Thyroid gland (tissue), 4 donors: ENCODE measurements at regions not wholly inside any gene's neighbourhood (a gene's known extent, or its start where the extent isn't known, plus 50 kb on each side); places are given as distances from the start of the nearest gene placed in this dataset.

Source experiments
- POLR2A ChIP-seq, 2 donors: fragments of 450-650 bp; IDR thresholded peaks; one replicate each; pipeline ENCODE4 v1.6.1; 2017; ENCODE audit warnings: antibody characterized with exemption in 2 of 2, mild to moderate bottlenecking in 2 of 2, moderate library complexity in 1 of 2
- TF ChIP-seq, protein P1 (sequence below), 6 experiments: fragments of 200-600 bp in 3 of 6; fragments of 450-650 bp in 3 of 6; sonication (generic) in 3 of 6; IDR thresholded peaks; one replicate each; pipeline ENCODE4 v1.5.1; 2016 to 2019; ENCODE audit warnings: antibody characterized with exemption in 6 of 6, mild to moderate bottlenecking in 2 of 6, inconsistent platforms in 1 of 6, moderate library complexity in 1 of 6

DNA sequence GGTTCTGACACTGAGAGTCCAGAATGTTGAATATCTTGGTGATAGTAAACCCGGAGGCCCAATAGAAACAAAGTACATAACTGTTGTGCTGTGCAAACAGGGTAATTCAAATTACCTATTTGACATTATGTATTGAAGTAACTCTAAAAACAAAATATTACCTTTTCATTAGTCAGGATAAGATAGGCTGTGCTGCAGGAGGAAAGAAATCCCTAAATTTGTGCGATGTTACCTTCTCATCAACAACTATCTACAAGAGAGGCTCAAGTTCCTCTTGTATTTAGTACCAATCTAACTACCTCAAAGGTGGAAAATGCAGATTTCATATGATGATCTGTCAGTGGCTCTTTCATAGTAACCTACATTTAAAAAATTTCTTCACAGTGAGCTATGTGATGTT, 367.2 kb downstream of the ZFHX3 start:
- TF ChIP-seq, protein P1, sequence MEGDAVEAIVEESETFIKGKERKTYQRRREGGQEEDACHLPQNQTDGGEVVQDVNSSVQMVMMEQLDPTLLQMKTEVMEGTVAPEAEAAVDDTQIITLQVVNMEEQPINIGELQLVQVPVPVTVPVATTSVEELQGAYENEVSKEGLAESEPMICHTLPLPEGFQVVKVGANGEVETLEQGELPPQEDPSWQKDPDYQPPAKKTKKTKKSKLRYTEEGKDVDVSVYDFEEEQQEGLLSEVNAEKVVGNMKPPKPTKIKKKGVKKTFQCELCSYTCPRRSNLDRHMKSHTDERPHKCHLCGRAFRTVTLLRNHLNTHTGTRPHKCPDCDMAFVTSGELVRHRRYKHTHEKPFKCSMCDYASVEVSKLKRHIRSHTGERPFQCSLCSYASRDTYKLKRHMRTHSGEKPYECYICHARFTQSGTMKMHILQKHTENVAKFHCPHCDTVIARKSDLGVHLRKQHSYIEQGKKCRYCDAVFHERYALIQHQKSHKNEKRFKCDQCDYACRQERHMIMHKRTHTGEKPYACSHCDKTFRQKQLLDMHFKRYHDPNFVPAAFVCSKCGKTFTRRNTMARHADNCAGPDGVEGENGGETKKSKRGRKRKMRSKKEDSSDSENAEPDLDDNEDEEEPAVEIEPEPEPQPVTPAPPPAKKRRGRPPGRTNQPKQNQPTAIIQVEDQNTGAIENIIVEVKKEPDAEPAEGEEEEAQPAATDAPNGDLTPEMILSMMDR (IDR thresholded peaks at IDR 0.05) = no peak
- no peak for TF ChIP-seq POLR2A (IDR thresholded peaks at IDR 0.05)
